HEK293 (cell line): ENCODE measurements at regions not wholly inside any gene's neighbourhood (a gene's known extent, or its start where the extent isn't known, plus 50 kb on each side); places are given as distances from the start of the nearest gene placed in this dataset.

Experiments
- CTCF ChIA-PET: fragments of 350-600 bp; formaldehyde crosslinking; extraction: SDS; loops from one replicate; lab custom pipeline; 2021; ENCODE audit warnings: antibody characterized with exemption; lab: Yijun Ruan, JAX
- POLR2A ChIA-PET: fragments of 300-600 bp; formaldehyde crosslinking; extraction: SDS; loops from one replicate; lab custom pipeline; 2020; ENCODE audit warnings: antibody characterized with exemption, inconsistent platforms; lab: Yijun Ruan, JAX
- H3K27ac ChIP-seq: fragments of 200-500 bp; sonication (Bioruptor generic); 2 replicates; pipeline ENCODE4 v1.5.1; 2014; ENCODE audit warnings: low read depth, low read length, control low read depth, inconsistent platforms; ENCODE audit errors: extremely low read depth
- H3K36me3 ChIP-seq, 2 experiments: fragments of 200-500 bp in 1 of 2; sonication (Bioruptor generic) in 1 of 2; 1 replicate in 1 of 2; 2 replicates in 1 of 2; pipeline ENCODE4 v1.5.1; 2014 to 2017; ENCODE audit warnings: inconsistent platforms in 2 of 2, low read length in 2 of 2; ENCODE audit not compliant: control insufficient read depth in 2 of 2, insufficient read depth in 1 of 2
- H3K4me1 ChIP-seq: fragments of 200-500 bp; sonication (Bioruptor generic); 2 replicates; pipeline ENCODE4 v1.5.1; 2014; ENCODE audit warnings: mild to moderate bottlenecking, low read length, inconsistent platforms; ENCODE audit not compliant: control insufficient read depth, insufficient read depth
- H3K4me3 ChIP-seq: 2 replicates; pipeline ENCODE4 v1.5.1; 2011; ENCODE audit warnings: low read depth, mild to moderate bottlenecking, control low read depth, low read length, moderate library complexity
- H3K9me3 ChIP-seq: fragments of 200-500 bp; sonication (Bioruptor generic); 2 replicates; pipeline ENCODE4 v1.5.1; 2014; ENCODE audit warnings: low read depth, low read length, inconsistent platforms; ENCODE audit not compliant: control insufficient read depth, insufficient read depth
- HOXC10 ChIP-seq: sonication (generic); formaldehyde crosslinking; IDR thresholded peaks from 2 replicates; pipeline ENCODE4 v1.8.1; 2023; ENCODE audit warnings: mild to moderate bottlenecking, missing genetic modification reagents
- SCRT2 ChIP-seq: fragments of 450-650 bp; formaldehyde crosslinking; IDR thresholded peaks from 2 replicates; pipeline ENCODE4 v1.5.1; 2016; ENCODE audit warnings: missing biosample characterization, missing genetic modification characterization
- ZBTB21 ChIP-seq: fragments of 450-650 bp; formaldehyde crosslinking; IDR thresholded peaks from 2 replicates; pipeline ENCODE4 v1.5.1; 2017; ENCODE audit warnings: missing biosample characterization, missing genetic modification characterization
- ZFHX2 ChIP-seq: fragments of 450-650 bp; formaldehyde crosslinking; conservative IDR thresholded peaks from 2 replicates; pipeline ENCODE4 v1.5.1; 2016; ENCODE audit warnings: missing biosample characterization, missing genetic modification characterization
- ZNF133 ChIP-seq: fragments of 450-650 bp; formaldehyde crosslinking; IDR thresholded peaks from 2 replicates; pipeline ENCODE4 v1.5.1; 2016; ENCODE audit warnings: missing biosample characterization, missing genetic modification characterization
- ZNF19 ChIP-seq: fragments of 450-650 bp; formaldehyde crosslinking; IDR thresholded peaks from 2 replicates; pipeline ENCODE4; 2016; ENCODE audit warnings: missing biosample characterization, missing genetic modification characterization, low read depth
- ZNF214 ChIP-seq: fragments of 450-650 bp; formaldehyde crosslinking; IDR thresholded peaks from 2 replicates; pipeline ENCODE4 v1.5.1; 2017; ENCODE audit warnings: missing biosample characterization, mild to moderate bottlenecking, missing genetic modification characterization, borderline replicate concordance
- ZNF354C ChIP-seq: fragments of 450-650 bp; formaldehyde crosslinking; IDR thresholded peaks from 2 replicates; pipeline ENCODE4 v1.5.1; 2016; ENCODE audit warnings: missing biosample characterization, missing genetic modification characterization, low read depth, borderline replicate concordance
- ZNF391 ChIP-seq: fragments of 450-650 bp; formaldehyde crosslinking; IDR thresholded peaks from 2 replicates; pipeline ENCODE4 v1.5.1; 2016; ENCODE audit warnings: low read depth, missing biosample characterization, missing genetic modification characterization, borderline replicate concordance
- ZNF426 ChIP-seq: fragments of 450-650 bp; formaldehyde crosslinking; IDR thresholded peaks from 2 replicates; pipeline ENCODE4 v1.5.1; 2017; ENCODE audit warnings: missing biosample characterization, missing genetic modification characterization, mild to moderate bottlenecking, inconsistent platforms, moderate library complexity
- ZNF549 ChIP-seq: fragments of 450-650 bp; IDR thresholded peaks from 2 replicates; pipeline ENCODE4 v1.5.1; 2018; ENCODE audit warnings: missing biosample characterization, missing genetic modification characterization, mild to moderate bottlenecking, inconsistent platforms, moderate library complexity
- ZNF747 ChIP-seq: fragments of 450-650 bp; formaldehyde crosslinking; IDR thresholded peaks from 2 replicates; pipeline ENCODE4 v1.5.1; 2016; ENCODE audit warnings: missing biosample characterization, missing genetic modification characterization
- ZNF830 ChIP-seq: fragments of 450-650 bp; IDR thresholded peaks from 2 replicates; pipeline ENCODE4 v1.5.0; 2018; ENCODE audit warnings: missing biosample characterization, missing genetic modification characterization, low read depth, mild to moderate bottlenecking, moderate library complexity
- ZNF843 ChIP-seq: fragments of 450-650 bp; formaldehyde crosslinking; IDR thresholded peaks from 2 replicates; pipeline ENCODE4 v1.5.1; 2016; ENCODE audit warnings: missing biosample characterization, missing genetic modification characterization
- ZSCAN16 ChIP-seq: fragments of 450-650 bp; formaldehyde crosslinking; IDR thresholded peaks from 2 replicates; pipeline ENCODE4 v1.5.1; 2016; ENCODE audit warnings: missing biosample characterization, missing genetic modification characterization
- TF ChIP-seq, protein P1 (sequence below): fragments of 450-650 bp; formaldehyde crosslinking; conservative IDR thresholded peaks from 2 replicates; pipeline ENCODE4 v1.5.1; 2016; ENCODE audit warnings: low read depth, missing biosample characterization, missing genetic modification characterization
- TF ChIP-seq, protein P2 (sequence below): IDR thresholded peaks from 2 replicates; pipeline ENCODE4 v1.6.1; 2011; ENCODE audit warnings: mild to moderate bottlenecking, low read depth, low read length, borderline replicate concordance
- TF ChIP-seq, protein P3 (sequence below): fragments of 450-650 bp; formaldehyde crosslinking; IDR thresholded peaks from 2 replicates; pipeline ENCODE4 v1.5.1; 2017; ENCODE audit warnings: missing biosample characterization, missing genetic modification characterization
- TF ChIP-seq, protein P4 (sequence below): fragments of 450-650 bp; formaldehyde crosslinking; IDR thresholded peaks from 2 replicates; pipeline ENCODE4 v1.5.1; 2016; ENCODE audit warnings: missing biosample characterization, missing genetic modification characterization
- TF ChIP-seq, protein P5 (sequence below): fragments of 450-650 bp; formaldehyde crosslinking; IDR thresholded peaks from 2 replicates; pipeline ENCODE4 v1.5.1; 2016; ENCODE audit warnings: missing biosample characterization, missing genetic modification characterization
- TF ChIP-seq, protein P6 (sequence below): fragments of 450-650 bp; formaldehyde crosslinking; IDR thresholded peaks from 2 replicates; pipeline ENCODE4 v1.5.1; 2016; ENCODE audit warnings: missing biosample characterization, missing genetic modification characterization, borderline replicate concordance

DNA sequence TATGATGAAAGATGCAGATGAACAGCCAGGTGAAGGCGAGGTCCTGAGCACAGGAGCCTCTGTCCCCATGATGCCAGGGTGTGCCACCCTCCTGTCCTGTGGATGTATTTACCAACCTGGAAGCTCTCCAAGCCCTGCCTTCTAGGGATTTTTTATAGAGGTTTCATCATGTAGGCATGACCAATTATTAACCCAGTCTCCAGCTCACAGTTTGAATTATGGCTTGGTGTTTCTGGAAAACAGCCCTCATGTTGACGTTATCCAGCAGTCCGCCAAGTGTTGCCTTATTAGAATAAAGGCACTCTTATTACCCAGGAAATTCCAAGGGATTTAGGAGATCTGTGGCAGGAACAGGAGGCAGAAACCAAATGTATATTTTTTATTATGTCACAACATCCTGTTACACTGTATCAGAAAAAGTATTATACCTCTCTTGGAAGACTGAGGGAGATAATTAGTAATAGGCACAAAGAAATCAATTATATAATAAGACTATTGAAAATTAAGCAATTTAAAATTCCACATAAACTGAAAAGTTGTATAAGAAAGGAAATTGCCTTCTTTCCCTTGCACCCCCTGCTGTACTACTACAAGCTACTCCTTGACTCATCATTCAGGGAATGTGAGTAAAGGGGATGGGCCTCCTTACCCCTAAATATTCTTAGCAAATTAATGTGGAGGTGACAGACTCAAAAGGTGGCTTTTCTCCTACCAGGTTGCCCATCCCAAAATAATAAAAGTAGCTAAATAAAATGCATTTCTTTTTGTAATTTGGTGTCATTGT, 129.6 kb downstream of the ZNF330 start (continued):
- TF ChIP-seq, protein P1, sequence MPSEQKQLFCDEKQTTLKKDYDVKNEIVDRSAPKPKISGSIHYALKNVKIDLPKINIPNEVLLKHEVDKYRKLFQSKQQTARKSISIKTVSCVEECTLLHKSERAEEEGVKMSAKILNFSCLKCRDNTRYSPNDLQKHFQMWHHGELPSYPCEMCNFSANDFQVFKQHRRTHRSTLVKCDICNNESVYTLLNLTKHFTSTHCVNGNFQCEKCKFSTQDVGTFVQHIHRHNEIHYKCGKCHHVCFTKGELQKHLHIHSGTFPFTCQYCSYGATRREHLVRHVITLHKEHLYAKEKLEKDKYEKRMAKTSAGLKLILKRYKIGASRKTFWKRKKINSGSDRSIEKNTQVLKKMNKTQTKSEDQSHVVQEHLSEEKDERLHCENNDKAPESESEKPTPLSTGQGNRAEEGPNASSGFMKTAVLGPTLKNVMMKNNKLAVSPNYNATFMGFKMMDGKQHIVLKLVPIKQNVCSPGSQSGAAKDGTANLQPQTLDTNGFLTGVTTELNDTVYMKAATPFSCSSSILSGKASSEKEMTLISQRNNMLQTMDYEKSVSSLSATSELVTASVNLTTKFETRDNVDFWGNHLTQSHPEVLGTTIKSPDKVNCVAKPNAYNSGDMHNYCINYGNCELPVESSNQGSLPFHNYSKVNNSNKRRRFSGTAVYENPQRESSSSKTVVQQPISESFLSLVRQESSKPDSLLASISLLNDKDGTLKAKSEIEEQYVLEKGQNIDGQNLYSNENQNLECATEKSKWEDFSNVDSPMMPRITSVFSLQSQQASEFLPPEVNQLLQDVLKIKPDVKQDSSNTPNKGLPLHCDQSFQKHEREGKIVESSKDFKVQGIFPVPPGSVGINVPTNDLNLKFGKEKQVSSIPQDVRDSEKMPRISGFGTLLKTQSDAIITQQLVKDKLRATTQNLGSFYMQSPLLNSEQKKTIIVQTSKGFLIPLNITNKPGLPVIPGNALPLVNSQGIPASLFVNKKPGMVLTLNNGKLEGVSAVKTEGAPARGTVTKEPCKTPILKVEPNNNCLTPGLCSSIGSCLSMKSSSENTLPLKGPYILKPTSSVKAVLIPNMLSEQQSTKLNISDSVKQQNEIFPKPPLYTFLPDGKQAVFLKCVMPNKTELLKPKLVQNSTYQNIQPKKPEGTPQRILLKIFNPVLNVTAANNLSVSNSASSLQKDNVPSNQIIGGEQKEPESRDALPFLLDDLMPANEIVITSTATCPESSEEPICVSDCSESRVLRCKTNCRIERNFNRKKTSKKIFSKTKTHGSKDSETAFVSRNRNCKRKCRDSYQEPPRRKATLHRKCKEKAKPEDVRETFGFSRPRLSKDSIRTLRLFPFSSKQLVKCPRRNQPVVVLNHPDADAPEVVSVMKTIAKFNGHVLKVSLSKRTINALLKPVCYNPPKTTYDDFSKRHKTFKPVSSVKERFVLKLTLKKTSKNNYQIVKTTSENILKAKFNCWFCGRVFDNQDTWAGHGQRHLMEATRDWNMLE (tag by site-specific recombination): no peak
- TF ChIP-seq ZNF391 (tag by site-specific recombination) (no peak), ZNF214 (no peak), ZNF133 (tag by site-specific recombination) (no peak), ZNF354C (no peak), ZNF19 (no peak), ZNF830 (tag by site-specific recombination) (no peak), HOXC10 (no peak)
- TF ChIP-seq, protein P2, sequence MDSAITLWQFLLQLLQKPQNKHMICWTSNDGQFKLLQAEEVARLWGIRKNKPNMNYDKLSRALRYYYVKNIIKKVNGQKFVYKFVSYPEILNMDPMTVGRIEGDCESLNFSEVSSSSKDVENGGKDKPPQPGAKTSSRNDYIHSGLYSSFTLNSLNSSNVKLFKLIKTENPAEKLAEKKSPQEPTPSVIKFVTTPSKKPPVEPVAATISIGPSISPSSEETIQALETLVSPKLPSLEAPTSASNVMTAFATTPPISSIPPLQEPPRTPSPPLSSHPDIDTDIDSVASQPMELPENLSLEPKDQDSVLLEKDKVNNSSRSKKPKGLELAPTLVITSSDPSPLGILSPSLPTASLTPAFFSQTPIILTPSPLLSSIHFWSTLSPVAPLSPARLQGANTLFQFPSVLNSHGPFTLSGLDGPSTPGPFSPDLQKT: no peak
- TF ChIP-seq, protein P3, sequence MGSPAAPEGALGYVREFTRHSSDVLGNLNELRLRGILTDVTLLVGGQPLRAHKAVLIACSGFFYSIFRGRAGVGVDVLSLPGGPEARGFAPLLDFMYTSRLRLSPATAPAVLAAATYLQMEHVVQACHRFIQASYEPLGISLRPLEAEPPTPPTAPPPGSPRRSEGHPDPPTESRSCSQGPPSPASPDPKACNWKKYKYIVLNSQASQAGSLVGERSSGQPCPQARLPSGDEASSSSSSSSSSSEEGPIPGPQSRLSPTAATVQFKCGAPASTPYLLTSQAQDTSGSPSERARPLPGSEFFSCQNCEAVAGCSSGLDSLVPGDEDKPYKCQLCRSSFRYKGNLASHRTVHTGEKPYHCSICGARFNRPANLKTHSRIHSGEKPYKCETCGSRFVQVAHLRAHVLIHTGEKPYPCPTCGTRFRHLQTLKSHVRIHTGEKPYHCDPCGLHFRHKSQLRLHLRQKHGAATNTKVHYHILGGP (tag by site-specific recombination): peak; percentile 94
- TF ChIP-seq, protein P4, sequence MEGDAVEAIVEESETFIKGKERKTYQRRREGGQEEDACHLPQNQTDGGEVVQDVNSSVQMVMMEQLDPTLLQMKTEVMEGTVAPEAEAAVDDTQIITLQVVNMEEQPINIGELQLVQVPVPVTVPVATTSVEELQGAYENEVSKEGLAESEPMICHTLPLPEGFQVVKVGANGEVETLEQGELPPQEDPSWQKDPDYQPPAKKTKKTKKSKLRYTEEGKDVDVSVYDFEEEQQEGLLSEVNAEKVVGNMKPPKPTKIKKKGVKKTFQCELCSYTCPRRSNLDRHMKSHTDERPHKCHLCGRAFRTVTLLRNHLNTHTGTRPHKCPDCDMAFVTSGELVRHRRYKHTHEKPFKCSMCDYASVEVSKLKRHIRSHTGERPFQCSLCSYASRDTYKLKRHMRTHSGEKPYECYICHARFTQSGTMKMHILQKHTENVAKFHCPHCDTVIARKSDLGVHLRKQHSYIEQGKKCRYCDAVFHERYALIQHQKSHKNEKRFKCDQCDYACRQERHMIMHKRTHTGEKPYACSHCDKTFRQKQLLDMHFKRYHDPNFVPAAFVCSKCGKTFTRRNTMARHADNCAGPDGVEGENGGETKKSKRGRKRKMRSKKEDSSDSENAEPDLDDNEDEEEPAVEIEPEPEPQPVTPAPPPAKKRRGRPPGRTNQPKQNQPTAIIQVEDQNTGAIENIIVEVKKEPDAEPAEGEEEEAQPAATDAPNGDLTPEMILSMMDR (tag by site-specific recombination): no peak

DNA sequence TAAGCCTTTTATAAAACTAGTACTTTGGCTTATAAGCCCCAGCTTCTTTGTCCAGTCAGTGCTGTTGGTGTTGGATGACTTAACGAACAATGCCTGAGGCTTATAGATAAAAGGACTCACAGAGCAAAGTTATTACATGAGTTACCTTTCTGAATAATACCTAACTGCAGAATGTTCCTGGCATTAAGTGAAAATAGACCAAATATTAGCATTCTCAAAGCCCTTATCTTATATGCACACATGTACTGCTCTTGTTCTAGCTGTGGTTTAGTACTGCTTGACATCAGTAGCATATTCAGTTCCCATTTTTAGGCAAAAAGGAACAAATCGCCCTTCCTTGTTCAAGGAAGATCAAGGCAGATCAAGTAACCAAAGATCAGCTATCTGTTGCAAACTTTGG, 131.6 kb downstream of the ZNF330 start:
- ChIA-PET CTCF (no interaction called here), POLR2A (interaction anchor here (0.7 kb wide), 1 partner anchor 129 kb away, joined by 4 read pairs; no protein-coding TSS in a partner anchor)
- Histone ChIP-seq H3K36me3 (no peaks in the 10 kb centered on the region), H3K4me1 (no peaks in the 10 kb centered on the region), H3K4me3 (no peak overlapping the region), H3K9me3 (no peaks in the 10 kb centered on the region), H3K27ac (no peak overlapping the region)
- TF ChIP-seq ZBTB21 (tag by site-specific recombination): no peak
- TF ChIP-seq, protein P5, sequence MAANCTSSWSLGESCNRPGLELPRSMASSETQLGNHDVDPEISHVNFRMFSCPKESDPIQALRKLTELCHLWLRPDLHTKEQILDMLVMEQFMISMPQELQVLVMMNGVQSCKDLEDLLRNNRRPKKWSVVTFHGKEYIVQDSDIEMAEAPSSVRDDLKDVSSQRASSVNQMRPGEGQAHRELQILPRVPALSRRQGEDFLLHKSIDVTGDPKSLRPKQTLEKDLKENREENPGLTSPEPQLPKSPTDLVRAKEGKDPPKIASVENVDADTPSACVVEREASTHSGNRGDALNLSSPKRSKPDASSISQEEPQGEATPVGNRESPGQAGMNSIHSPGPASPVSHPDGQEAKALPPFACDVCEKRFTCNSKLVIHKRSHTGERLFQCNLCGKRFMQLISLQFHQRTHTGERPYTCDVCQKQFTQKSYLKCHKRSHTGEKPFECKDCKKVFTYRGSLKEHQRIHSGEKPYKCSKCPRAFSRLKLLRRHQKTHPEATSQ (tag by site-specific recombination): no peak
- no peak for TF ChIP-seq ZSCAN16 (tag by site-specific recombination)
- TF ChIP-seq ZNF549 (tag by site-specific recombination): no peak
- no peak for TF ChIP-seq ZFHX2
- no peak for TF ChIP-seq SCRT2
- TF ChIP-seq ZNF19: no peak
- TF ChIP-seq, protein P6, sequence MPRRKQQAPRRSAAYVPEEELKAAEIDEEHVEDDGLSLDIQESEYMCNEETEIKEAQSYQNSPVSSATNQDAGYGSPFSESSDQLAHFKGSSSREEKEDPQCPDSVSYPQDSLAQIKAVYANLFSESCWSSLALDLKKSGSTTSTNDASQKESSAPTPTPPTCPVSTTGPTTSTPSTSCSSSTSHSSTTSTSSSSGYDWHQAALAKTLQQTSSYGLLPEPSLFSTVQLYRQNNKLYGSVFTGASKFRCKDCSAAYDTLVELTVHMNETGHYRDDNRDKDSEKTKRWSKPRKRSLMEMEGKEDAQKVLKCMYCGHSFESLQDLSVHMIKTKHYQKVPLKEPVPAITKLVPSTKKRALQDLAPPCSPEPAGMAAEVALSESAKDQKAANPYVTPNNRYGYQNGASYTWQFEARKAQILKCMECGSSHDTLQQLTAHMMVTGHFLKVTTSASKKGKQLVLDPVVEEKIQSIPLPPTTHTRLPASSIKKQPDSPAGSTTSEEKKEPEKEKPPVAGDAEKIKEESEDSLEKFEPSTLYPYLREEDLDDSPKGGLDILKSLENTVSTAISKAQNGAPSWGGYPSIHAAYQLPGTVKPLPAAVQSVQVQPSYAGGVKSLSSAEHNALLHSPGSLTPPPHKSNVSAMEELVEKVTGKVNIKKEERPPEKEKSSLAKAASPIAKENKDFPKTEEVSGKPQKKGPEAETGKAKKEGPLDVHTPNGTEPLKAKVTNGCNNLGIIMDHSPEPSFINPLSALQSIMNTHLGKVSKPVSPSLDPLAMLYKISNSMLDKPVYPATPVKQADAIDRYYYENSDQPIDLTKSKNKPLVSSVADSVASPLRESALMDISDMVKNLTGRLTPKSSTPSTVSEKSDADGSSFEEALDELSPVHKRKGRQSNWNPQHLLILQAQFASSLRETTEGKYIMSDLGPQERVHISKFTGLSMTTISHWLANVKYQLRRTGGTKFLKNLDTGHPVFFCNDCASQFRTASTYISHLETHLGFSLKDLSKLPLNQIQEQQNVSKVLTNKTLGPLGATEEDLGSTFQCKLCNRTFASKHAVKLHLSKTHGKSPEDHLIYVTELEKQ: no peak
- no peak for TF ChIP-seq ZNF747
- no peak for TF ChIP-seq ZNF843 (tag by site-specific recombination)
- no peak for TF ChIP-seq ZNF426 (tag by site-specific recombination)
